ENCODE measurements at regions not wholly inside any gene's neighbourhood (a gene's known extent, or its start where the extent isn't known, plus 50 kb on each side); places are given as distances from the start of the nearest gene placed in this dataset.
A peak's percentile ranks its signal among the peaks of the same experiment; 100 is the strongest.
"Not testable (repeated sequence)": the region's sequence is repeated elsewhere in the genome, so short reads cannot be mapped to it uniquely, and the experiment has no call there.

GRCh38 chr4:42767669-42768068, 110.8 kb upstream of the ATP8A1 start:
- Histone ChIP-seq H3K9ac (ENCODE audit: extremely low read depth, low read length, poor library complexity, severe bottlenecking) (no peak overlapping the region), H3K4me3 (ENCODE audit: low read length) (no peak overlapping the region), H3K4me1 (ENCODE audit: control insufficient read depth, insufficient read depth, low read length) (no peaks in the 10 kb centered on the region), H3K27ac (ENCODE audit: low read depth, low read length) (no peak overlapping the region), H3K36me3 (ENCODE audit: control insufficient read depth, insufficient read depth, low read length) (no peaks in the 10 kb centered on the region), H3K27me3 (ENCODE audit: control insufficient read depth, insufficient read depth, low read length, poor library complexity, severe bottlenecking) (no peaks in the 10 kb centered on the region), H3K9me3 (ENCODE audit: control insufficient read depth, low read length) (no peaks in the 10 kb centered on the region)
- 90 to 96% methylated on average over 8 to 9 of the region's 9 CpGs for WGBS, 2 experiments (ENCODE audit: insufficient coverage in 1 of 2, insufficient read length in 1 of 2)
- TF ChIP-seq CTCF (conservative IDR thresholded peaks at IDR 0.05): no peak
- no peaks in the 10 kb centered on the region for H3K9me3 Mint-ChIP-seq
- H3K27ac Mint-ChIP-seq: no peak overlapping the region
- no peaks in the 10 kb centered on the region for H3K27me3 Mint-ChIP-seq (ENCODE audit: insufficient read depth)
- H3K4me3 Mint-ChIP-seq: no peak overlapping the region
- H3K36me3 Mint-ChIP-seq (ENCODE audit: low read depth): no peaks in the 10 kb centered on the region
- peak; percentile 56 for DNase-seq
- H3K4me1 Mint-ChIP-seq: no peaks in the 10 kb centered on the region

GRCh38 chr4:42761804-42762203, 104.9 kb upstream of the ATP8A1 start:
- Mint-ChIP-seq H3K4me1 (peaks cover 10% of the 10 kb centered on the region), H3K4me3 (no peak overlapping the region), H3K27me3 (ENCODE audit: insufficient read depth) (no peaks in the 10 kb centered on the region), H3K9me3 (no peaks in the 10 kb centered on the region), H3K27ac (peak overlapping the region; percentile 22), H3K36me3 (ENCODE audit: low read depth) (no peaks in the 10 kb centered on the region)
- peak; percentile 53 for DNase-seq
- no peak overlapping the region for H3K9ac ChIP-seq (ENCODE audit: extremely low read depth, low read length, poor library complexity, severe bottlenecking)
- no peak overlapping the region for H3K4me3 ChIP-seq (ENCODE audit: low read length)
- no peak overlapping the region for H3K27ac ChIP-seq (ENCODE audit: low read depth, low read length)
- no peaks in the 10 kb centered on the region for H3K36me3 ChIP-seq (ENCODE audit: control insufficient read depth, insufficient read depth, low read length)
- no peak for TF ChIP-seq CTCF (conservative IDR thresholded peaks at IDR 0.05)
- 58% methylated on average over 2 of the region's 2 CpGs; no CpG with 5 or more reads in 1 of the 2 experiments for WGBS, 2 experiments (ENCODE audit: insufficient coverage in 1 of 2, insufficient read length in 1 of 2)
- peaks cover 4% of the 10 kb centered on the region for H3K4me1 ChIP-seq (ENCODE audit: control insufficient read depth, insufficient read depth, low read length)
- no peaks in the 10 kb centered on the region for H3K27me3 ChIP-seq (ENCODE audit: control insufficient read depth, insufficient read depth, low read length, poor library complexity, severe bottlenecking)
- H3K9me3 ChIP-seq (ENCODE audit: control insufficient read depth, low read length): no peaks in the 10 kb centered on the region

GRCh38 chr4:42754965-42755364, 98.1 kb upstream of the ATP8A1 start:
- not testable (repeated sequence) for H3K4me1 Mint-ChIP-seq

GRCh38 chr4:42751587-42751986, 94.7 kb upstream of the ATP8A1 start:
- 89% methylated on average over 1 of the region's 1 CpG; no CpG with 5 or more reads in 1 of the 2 experiments for WGBS, 2 experiments (ENCODE audit: insufficient coverage in 1 of 2, insufficient read length in 1 of 2)
- no peak for DNase-seq
- H3K27ac Mint-ChIP-seq: no peak overlapping the region
- no peak overlapping the region for H3K27ac ChIP-seq (ENCODE audit: low read depth, low read length)
- TF ChIP-seq CTCF (conservative IDR thresholded peaks at IDR 0.05): no peak
- no peaks in the 10 kb centered on the region for H3K4me1 Mint-ChIP-seq
- no peaks in the 10 kb centered on the region for H3K9me3 ChIP-seq (ENCODE audit: control insufficient read depth, low read length)
- no peaks in the 10 kb centered on the region for H3K27me3 Mint-ChIP-seq (ENCODE audit: insufficient read depth)
- no peaks in the 10 kb centered on the region for H3K36me3 Mint-ChIP-seq (ENCODE audit: low read depth)
- no peak overlapping the region for H3K4me3 ChIP-seq (ENCODE audit: low read length)
- H3K36me3 ChIP-seq (ENCODE audit: control insufficient read depth, insufficient read depth, low read length): no peaks in the 10 kb centered on the region
- H3K4me1 ChIP-seq (ENCODE audit: control insufficient read depth, insufficient read depth, low read length): no peaks in the 10 kb centered on the region
- H3K27me3 ChIP-seq (ENCODE audit: control insufficient read depth, insufficient read depth, low read length, poor library complexity, severe bottlenecking): no peaks in the 10 kb centered on the region
- H3K9me3 Mint-ChIP-seq: no peaks in the 10 kb centered on the region
- H3K4me3 Mint-ChIP-seq: no peak overlapping the region
- no peak overlapping the region for H3K9ac ChIP-seq (ENCODE audit: extremely low read depth, low read length, poor library complexity, severe bottlenecking)

More at GRCh38 chr4:42754965-42755364, 98.1 kb upstream of the ATP8A1 start:
- DNase-seq; H3K4me3 ChIP-seq (ENCODE audit: low read length); H3K27me3 Mint-ChIP-seq (ENCODE audit: insufficient read depth); H3K9ac ChIP-seq (ENCODE audit: extremely low read depth, low read length, poor library complexity, severe bottlenecking); H3K4me1 ChIP-seq (ENCODE audit: control insufficient read depth, insufficient read depth, low read length); H3K4me3 Mint-ChIP-seq; H3K27ac Mint-ChIP-seq; H3K9me3 ChIP-seq (ENCODE audit: control insufficient read depth, low read length); H3K27me3 ChIP-seq (ENCODE audit: control insufficient read depth, insufficient read depth, low read length, poor library complexity, severe bottlenecking); H3K36me3 ChIP-seq (ENCODE audit: control insufficient read depth, insufficient read depth, low read length); H3K27ac ChIP-seq (ENCODE audit: low read depth, low read length); H3K9me3 Mint-ChIP-seq; H3K36me3 Mint-ChIP-seq (ENCODE audit: low read depth): not testable (repeated sequence)
- WGBS, 2 experiments (ENCODE audit: insufficient coverage in 1 of 2, insufficient read length in 1 of 2): 79 to 88% methylated on average over 2 of the region's 2 CpGs
